ENCODE measurements at regions not wholly inside any gene's neighbourhood (a gene's known extent, or its start where the extent isn't known, plus 50 kb on each side); places are given as distances from the start of the nearest gene placed in this dataset.

GRCh38 chr11:133705873-133706272, 139.4 kb downstream of the SPATA19 start:
- H3K36me3 ChIP-seq (ENCODE audit: insufficient read depth, low read length) = no peaks in the 10 kb centered on the region
- no peak overlapping the region for H3K27ac ChIP-seq (ENCODE audit: low read depth, low read length)
- intact Hi-C loops (cut with micrococcal nuclease) = no loop called here
- CTCF ChIA-PET (ENCODE audit: partially characterized antibody) = no interaction called here
- no peak overlapping the region for H3K4me3 Mint-ChIP-seq
- no peak overlapping the region for H3K4me3 ChIP-seq (ENCODE audit: low read length in 2 of 2)
- H3K9me3 ChIP-seq (ENCODE audit: control insufficient read depth in 1 of 2, low read length in 2 of 2) = no peaks in the 10 kb centered on the region
- H3K4me1 ChIP-seq (ENCODE audit: insufficient read depth, low read length) = no peaks in the 10 kb centered on the region
- no peaks in the 10 kb centered on the region for H3K4me1 Mint-ChIP-seq
- no peak for DNase-seq
- H3K36me3 Mint-ChIP-seq = no peaks in the 10 kb centered on the region
- H3K9me3 Mint-ChIP-seq = peaks cover 0 to 6% (median 0%) of the 10 kb centered on the region in 8 donors
- H3K27me3 ChIP-seq (ENCODE audit: insufficient read depth, low read length) = no peaks in the 10 kb centered on the region
- H3K27me3 Mint-ChIP-seq = peaks cover 0 to 3% of the 10 kb centered on the region in 2 donors
- POLR2A ChIA-PET (ENCODE audit: partially characterized antibody) = no interaction called here
- no peak overlapping the region for H3K27ac Mint-ChIP-seq

GRCh38 chr11:133705074-133705648, 140.2 kb downstream of the SPATA19 start:
- H3K36me3 Mint-ChIP-seq = no peaks in the 10 kb centered on the region
- H3K4me3 Mint-ChIP-seq = no peak overlapping the region
- CTCF ChIA-PET (ENCODE audit: partially characterized antibody) = no interaction called here
- DNase-seq = no peak
- peaks cover 0 to 3% of the 10 kb centered on the region in 2 donors for H3K27me3 Mint-ChIP-seq
- no peak overlapping the region for H3K27ac Mint-ChIP-seq
- no peaks in the 10 kb centered on the region for H3K4me1 Mint-ChIP-seq
- intact Hi-C loops (cut with micrococcal nuclease) = no loop called here
- H3K9me3 Mint-ChIP-seq = peaks cover 0 to 6% (median 0%) of the 10 kb centered on the region in 8 donors
- Histone ChIP-seq H3K4me1 (ENCODE audit: insufficient read depth, low read length) (no peaks in the 10 kb centered on the region), H3K27me3 (ENCODE audit: insufficient read depth, low read length) (no peaks in the 10 kb centered on the region), H3K4me3 (ENCODE audit: low read length in 2 of 2) (no peak overlapping the region), H3K9me3 (ENCODE audit: control insufficient read depth in 1 of 2, low read length in 2 of 2) (no peaks in the 10 kb centered on the region), H3K36me3 (ENCODE audit: insufficient read depth, low read length) (no peaks in the 10 kb centered on the region), H3K27ac (ENCODE audit: low read depth, low read length) (no peak overlapping the region)
- POLR2A ChIA-PET (ENCODE audit: partially characterized antibody) = no interaction called here

- no peak for DNase-seq
- H3K27me3 Mint-ChIP-seq = peaks cover 0 to 5% of the 10 kb centered on the region in 2 donors
- intact Hi-C loops (cut with micrococcal nuclease) = no loop called here
- H3K36me3 Mint-ChIP-seq = no peaks in the 10 kb centered on the region
- ChIA-PET CTCF (ENCODE audit: partially characterized antibody) (no interaction called here), POLR2A (ENCODE audit: partially characterized antibody) (no interaction called here)
- H3K4me1 ChIP-seq (ENCODE audit: insufficient read depth, low read length) = no peaks in the 10 kb centered on the region
- H3K4me3 Mint-ChIP-seq = no peak overlapping the region
- H3K4me3 ChIP-seq (ENCODE audit: low read length in 2 of 2) = no peak overlapping the region
- no peaks in the 10 kb centered on the region for H3K9me3 ChIP-seq (ENCODE audit: control insufficient read depth in 1 of 2, low read length in 2 of 2)
- no peaks in the 10 kb centered on the region for H3K36me3 ChIP-seq (ENCODE audit: insufficient read depth, low read length)
- H3K27me3 ChIP-seq (ENCODE audit: insufficient read depth, low read length) = no peaks in the 10 kb centered on the region
- H3K27ac ChIP-seq (ENCODE audit: low read depth, low read length) = no peak overlapping the region
- H3K4me1 Mint-ChIP-seq = no peaks in the 10 kb centered on the region
- peaks cover 0 to 2% (median 0%) of the 10 kb centered on the region in 8 donors for H3K9me3 Mint-ChIP-seq
- H3K27ac Mint-ChIP-seq = no peak overlapping the region
Measured at GRCh38 chr11:133699071-133699470, 146.2 kb downstream of the SPATA19 start.

- H3K36me3 ChIP-seq (ENCODE audit: insufficient read depth, low read length) = no peaks in the 10 kb centered on the region
- ChIA-PET CTCF (ENCODE audit: partially characterized antibody) (no interaction called here), POLR2A (ENCODE audit: partially characterized antibody) (no interaction called here)
- H3K4me1 ChIP-seq (ENCODE audit: insufficient read depth, low read length) = no peaks in the 10 kb centered on the region
- H3K27ac ChIP-seq (ENCODE audit: low read depth, low read length) = no peak overlapping the region
- intact Hi-C loops (cut with micrococcal nuclease) = no loop called here
- no peak overlapping the region for H3K27ac Mint-ChIP-seq
- no peaks in the 10 kb centered on the region for H3K9me3 ChIP-seq (ENCODE audit: control insufficient read depth in 1 of 2, low read length in 2 of 2)
- no peaks in the 10 kb centered on the region for H3K9me3 Mint-ChIP-seq
- no peak overlapping the region for H3K4me3 ChIP-seq (ENCODE audit: low read length in 2 of 2)
- no peak overlapping the region for H3K4me3 Mint-ChIP-seq
- H3K27me3 ChIP-seq (ENCODE audit: insufficient read depth, low read length) = no peaks in the 10 kb centered on the region
- no peaks in the 10 kb centered on the region for H3K4me1 Mint-ChIP-seq
- no peak for DNase-seq
- peaks cover 0 to 4% of the 10 kb centered on the region in 2 donors for H3K27me3 Mint-ChIP-seq
- no peaks in the 10 kb centered on the region for H3K36me3 Mint-ChIP-seq
Measured at GRCh38 chr11:133698654-133699053, 146.7 kb downstream of the SPATA19 start.

GRCh38 chr11:133697603-133698180, 147.6 kb downstream of the SPATA19 start:
- Mint-ChIP-seq H3K27ac (no peak overlapping the region), H3K36me3 (no peaks in the 10 kb centered on the region), H3K4me3 (no peak overlapping the region), H3K9me3 (no peaks in the 10 kb centered on the region), H3K4me1 (no peaks in the 10 kb centered on the region), H3K27me3 (peaks cover 0 to 4% of the 10 kb centered on the region in 2 donors)
- ChIA-PET POLR2A (ENCODE audit: partially characterized antibody) (no interaction called here), CTCF (ENCODE audit: partially characterized antibody) (no interaction called here)
- no peaks in the 10 kb centered on the region for H3K4me1 ChIP-seq (ENCODE audit: insufficient read depth, low read length)
- H3K27me3 ChIP-seq (ENCODE audit: insufficient read depth, low read length) = no peaks in the 10 kb centered on the region
- H3K27ac ChIP-seq (ENCODE audit: low read depth, low read length) = no peak overlapping the region
- H3K36me3 ChIP-seq (ENCODE audit: insufficient read depth, low read length) = no peaks in the 10 kb centered on the region
- no peaks in the 10 kb centered on the region for H3K9me3 ChIP-seq (ENCODE audit: control insufficient read depth in 1 of 2, low read length in 2 of 2)
- no peak for DNase-seq
- H3K4me3 ChIP-seq (ENCODE audit: low read length in 2 of 2) = no peak overlapping the region
- intact Hi-C loops (cut with micrococcal nuclease) = no loop called here

GRCh38 chr11:133697161-133697560, 148.2 kb downstream of the SPATA19 start:
- no peaks in the 10 kb centered on the region for H3K27me3 ChIP-seq (ENCODE audit: insufficient read depth, low read length)
- CTCF ChIA-PET (ENCODE audit: partially characterized antibody) = no interaction called here
- intact Hi-C loops (cut with micrococcal nuclease) = no loop called here

GRCh38 chr11:133695387-133695786, 149.9 kb downstream of the SPATA19 start:
- H3K36me3 ChIP-seq (ENCODE audit: insufficient read depth, low read length) = no peaks in the 10 kb centered on the region
- Mint-ChIP-seq H3K9me3 (no peaks in the 10 kb centered on the region), H3K4me3 (no peak overlapping the region), H3K36me3 (no peaks in the 10 kb centered on the region), H3K27me3 (peaks cover 0 to 2% of the 10 kb centered on the region in 2 donors), H3K27ac (no peak overlapping the region), H3K4me1 (no peaks in the 10 kb centered on the region)
- DNase-seq = no peak
- H3K4me1 ChIP-seq (ENCODE audit: insufficient read depth, low read length) = no peaks in the 10 kb centered on the region
- H3K4me3 ChIP-seq (ENCODE audit: low read length in 2 of 2) = no peak overlapping the region
- no peaks in the 10 kb centered on the region for H3K27me3 ChIP-seq (ENCODE audit: insufficient read depth, low read length)
- POLR2A ChIA-PET (ENCODE audit: partially characterized antibody) = no interaction called here
- CTCF ChIA-PET (ENCODE audit: partially characterized antibody) = no interaction called here
- no peak overlapping the region for H3K27ac ChIP-seq (ENCODE audit: low read depth, low read length)
- H3K9me3 ChIP-seq (ENCODE audit: control insufficient read depth in 1 of 2, low read length in 2 of 2) = no peaks in the 10 kb centered on the region
- intact Hi-C loops (cut with micrococcal nuclease) = no loop called here

More at GRCh38 chr11:133697161-133697560, 148.2 kb downstream of the SPATA19 start:
- Histone ChIP-seq H3K4me3 (ENCODE audit: low read length in 2 of 2) (no peak overlapping the region), H3K9me3 (ENCODE audit: control insufficient read depth in 1 of 2, low read length in 2 of 2) (no peaks in the 10 kb centered on the region), H3K4me1 (ENCODE audit: insufficient read depth, low read length) (no peaks in the 10 kb centered on the region), H3K36me3 (ENCODE audit: insufficient read depth, low read length) (no peaks in the 10 kb centered on the region), H3K27ac (ENCODE audit: low read depth, low read length) (no peak overlapping the region)
- Mint-ChIP-seq H3K27me3 (peaks cover 0 to 4% of the 10 kb centered on the region in 2 donors), H3K27ac (no peak overlapping the region), H3K4me1 (no peaks in the 10 kb centered on the region), H3K4me3 (no peak overlapping the region), H3K9me3 (no peaks in the 10 kb centered on the region), H3K36me3 (no peaks in the 10 kb centered on the region)
- POLR2A ChIA-PET (ENCODE audit: partially characterized antibody) = no interaction called here
- DNase-seq = no peak

Data from CD4-positive, alpha-beta memory T cell (primary cell).